Endodermal cell (in vitro differentiated cells): ENCODE measurements at regions not wholly inside any gene's neighbourhood (a gene's known extent, or its start where the extent isn't known, plus 50 kb on each side); places are given as distances from the start of the nearest gene placed in this dataset.

Experiments
- DNase-seq: peaks from one replicate; pipeline ENCODE4 v3.0.0-alpha.2; 2017
- H3K27ac ChIP-seq: 2 replicates; pipeline ENCODE4 v1.5.1; 2013; ENCODE audit warnings: mild to moderate bottlenecking, low read depth, low read length, moderate library complexity
- H3K27me3 ChIP-seq: 2 replicates; pipeline ENCODE4 v1.6.1; 2013; ENCODE audit warnings: mild to moderate bottlenecking, low read length, moderate library complexity; ENCODE audit not compliant: insufficient read depth, control insufficient read depth, poor library complexity, severe bottlenecking
- H3K36me3 ChIP-seq: 2 replicates; pipeline ENCODE4 v1.7.0; 2013; ENCODE audit warnings: mild to moderate bottlenecking, low read length, moderate library complexity; ENCODE audit not compliant: control insufficient read depth, insufficient read depth
- H3K4me1 ChIP-seq: one replicate; pipeline ENCODE4 v1.7.0; 2013; ENCODE audit warnings: low read length; ENCODE audit not compliant: control insufficient read depth, insufficient read depth
- H3K4me3 ChIP-seq: 2 replicates; pipeline ENCODE4 v1.5.1; 2013; ENCODE audit warnings: mild to moderate bottlenecking, low read length, moderate library complexity
- H3K9ac ChIP-seq: 2 replicates; pipeline ENCODE4 v1.6.1; 2013; ENCODE audit warnings: mild to moderate bottlenecking, low read length, moderate library complexity; ENCODE audit not compliant: poor library complexity, severe bottlenecking; ENCODE audit errors: extremely low read depth
- H3K9me3 ChIP-seq: 2 replicates; pipeline ENCODE4 v1.6.1; 2013; ENCODE audit warnings: mild to moderate bottlenecking, low read length, moderate library complexity; ENCODE audit not compliant: control insufficient read depth
- H3K27ac Mint-ChIP-seq: 2 replicates; pipeline ENCODE4 v1.8.0; 2020; ENCODE audit warnings: mixed read lengths
- H3K27me3 Mint-ChIP-seq: 2 replicates; pipeline ENCODE4 v1.8.0; 2021; ENCODE audit warnings: mild to moderate bottlenecking, mixed read lengths; ENCODE audit not compliant: insufficient read depth
- H3K36me3 Mint-ChIP-seq: 2 replicates; pipeline ENCODE4 v1.8.0; 2020; ENCODE audit warnings: low read depth, mixed read lengths
- H3K4me1 Mint-ChIP-seq: 2 replicates; pipeline ENCODE4 v1.8.0; 2020; ENCODE audit warnings: mixed read lengths
- H3K4me3 Mint-ChIP-seq: 2 replicates; pipeline ENCODE4 v1.8.0; 2020; ENCODE audit warnings: mild to moderate bottlenecking, moderate library complexity, mixed read lengths
- H3K9me3 Mint-ChIP-seq: 2 replicates; pipeline ENCODE4 v1.8.0; 2020; ENCODE audit warnings: mild to moderate bottlenecking, mixed read lengths
- CTCF ChIP-seq: fragments of 200-600 bp; sonication (generic); conservative IDR thresholded peaks from 2 replicates; pipeline ENCODE4 v1.5.0; 2021; ENCODE audit warnings: antibody characterized with exemption, mild to moderate bottlenecking
- WGBS, 2 experiments: methylation state at CpG; one replicate each; pipeline versions ENCODE4 v1.1.5 to v1.1.7; 2013; ENCODE audit warnings: missing lambda C conversion rate in 2 of 2, mixed read lengths in 1 of 2; ENCODE audit not compliant: insufficient coverage in 1 of 2, insufficient read length in 1 of 2; 5-methylcytosine and 5-hydroxymethylcytosine counted together

GRCh38 chr22:49595465-49596078 lies 232.1 kb downstream of the BRD1 start:
- Histone ChIP-seq H3K9ac (no peak overlapping the region), H3K27me3 (no peaks in the 10 kb centered on the region), H3K9me3 (peaks cover 23% of the 10 kb centered on the region), H3K27ac (no peak overlapping the region), H3K36me3 (no peaks in the 10 kb centered on the region), H3K4me3 (no peak overlapping the region), H3K4me1 (peaks cover 5% of the 10 kb centered on the region)
- Mint-ChIP-seq H3K4me1 (no peaks in the 10 kb centered on the region), H3K4me3 (no peak overlapping the region), H3K36me3 (no peaks in the 10 kb centered on the region), H3K27ac (no peak overlapping the region), H3K27me3 (no peaks in the 10 kb centered on the region), H3K9me3 (peaks cover 24% of the 10 kb centered on the region)
- no peak for DNase-seq
- WGBS, 2 experiments, result 93 to 96% methylated on average over 6 of the region's 6 CpGs
- TF ChIP-seq CTCF, result no peak

GRCh38 chr22:49594078-49594477 lies 233.6 kb downstream of the BRD1 start:
- H3K27ac ChIP-seq, result no peak overlapping the region
- H3K27me3 Mint-ChIP-seq, result no peaks in the 10 kb centered on the region
- WGBS, 2 experiments, result 81 to 86% methylated on average over 4 to 6 of the region's 6 CpGs
- no peaks in the 10 kb centered on the region for H3K36me3 ChIP-seq
- no peak overlapping the region for H3K9ac ChIP-seq
- peaks cover 5% of the 10 kb centered on the region for H3K4me1 ChIP-seq
- H3K36me3 Mint-ChIP-seq, result no peaks in the 10 kb centered on the region
- no peak overlapping the region for H3K4me3 Mint-ChIP-seq
- no peaks in the 10 kb centered on the region for H3K4me1 Mint-ChIP-seq
- peaks cover 23% of the 10 kb centered on the region for H3K9me3 ChIP-seq
- H3K27ac Mint-ChIP-seq, result no peak overlapping the region
- no peak overlapping the region for H3K4me3 ChIP-seq
- peaks cover 24% of the 10 kb centered on the region for H3K9me3 Mint-ChIP-seq
- H3K27me3 ChIP-seq, result no peaks in the 10 kb centered on the region
- no peak for TF ChIP-seq CTCF
- DNase-seq, result no peak

- H3K4me1 ChIP-seq, result peaks cover 5% of the 10 kb centered on the region
- no peak overlapping the region for H3K27ac ChIP-seq
- Mint-ChIP-seq H3K27me3 (no peaks in the 10 kb centered on the region), H3K4me1 (no peaks in the 10 kb centered on the region), H3K4me3 (no peak overlapping the region), H3K27ac (no peak overlapping the region), H3K36me3 (no peaks in the 10 kb centered on the region), H3K9me3 (peaks cover 24% of the 10 kb centered on the region)
- H3K4me3 ChIP-seq, result no peak overlapping the region
- H3K36me3 ChIP-seq, result no peaks in the 10 kb centered on the region
- no peaks in the 10 kb centered on the region for H3K27me3 ChIP-seq
- DNase-seq, result no peak
- 91 to 96% methylated on average over 5 to 7 of the region's 7 CpGs for WGBS, 2 experiments
- TF ChIP-seq CTCF, result no peak
- no peak overlapping the region for H3K9ac ChIP-seq
- peaks cover 23% of the 10 kb centered on the region for H3K9me3 ChIP-seq
Observed at GRCh38 chr22:49593509-49593908, 234.2 kb downstream of the BRD1 start.
